ENCODE measurements at regions not wholly inside any gene's neighbourhood (a gene's known extent, or its start where the extent isn't known, plus 50 kb on each side); places are given as distances from the start of the nearest gene placed in this dataset.
"Not testable (repeated sequence)": the region's sequence is repeated elsewhere in the genome, so short reads cannot be mapped to it uniquely, and the experiment has no call there.

DNA sequence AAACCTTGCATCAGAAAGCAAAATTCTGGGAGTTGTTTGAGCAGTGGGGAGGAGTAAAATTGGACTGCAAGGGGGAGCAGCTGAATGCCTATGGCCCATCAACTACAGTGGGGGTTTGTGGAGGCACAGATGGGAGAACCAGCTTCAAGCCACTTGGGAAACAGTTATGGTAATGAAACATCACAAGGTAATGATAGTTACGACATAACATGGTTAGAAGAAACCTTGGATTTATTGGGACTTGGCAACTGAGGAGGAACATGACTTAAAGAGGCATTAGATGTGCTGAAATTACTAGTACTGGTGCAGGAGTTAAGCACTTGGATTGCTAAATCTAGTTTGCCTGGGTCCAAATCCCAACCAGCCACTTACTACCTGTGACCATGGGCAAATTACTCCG lies 868.4 kb downstream of the KCNMA1 start:
- Histone ChIP-seq H3K9me3 (ENCODE audit: low read depth) (no peaks in the 10 kb centered on the region), H3K27ac (no peak overlapping the region), H3K4me3 (no peak overlapping the region), H3K4me1 (no peaks in the 10 kb centered on the region), H3F3A (ENCODE audit: low read depth) (no peaks in the 10 kb centered on the region), H3K4me2 (no peak overlapping the region), H2AFZ (replicated peaks) (no peak overlapping the region), H3K9ac (no peak overlapping the region), H4K20me1 (ENCODE audit: low read depth) (no peaks in the 10 kb centered on the region), H3K79me2 (ENCODE audit: low read depth) (no peaks in the 10 kb centered on the region), H3K36me3 (no peaks in the 10 kb centered on the region), H3K27me3 (no peaks in the 10 kb centered on the region)
- TF ChIP-seq EZH2phosphoT487 (IDR thresholded peaks at IDR 0.05) (no peak), EZH2 (IDR thresholded peaks at IDR 0.05) (no peak)
- TF ChIP-seq, protein P1, sequence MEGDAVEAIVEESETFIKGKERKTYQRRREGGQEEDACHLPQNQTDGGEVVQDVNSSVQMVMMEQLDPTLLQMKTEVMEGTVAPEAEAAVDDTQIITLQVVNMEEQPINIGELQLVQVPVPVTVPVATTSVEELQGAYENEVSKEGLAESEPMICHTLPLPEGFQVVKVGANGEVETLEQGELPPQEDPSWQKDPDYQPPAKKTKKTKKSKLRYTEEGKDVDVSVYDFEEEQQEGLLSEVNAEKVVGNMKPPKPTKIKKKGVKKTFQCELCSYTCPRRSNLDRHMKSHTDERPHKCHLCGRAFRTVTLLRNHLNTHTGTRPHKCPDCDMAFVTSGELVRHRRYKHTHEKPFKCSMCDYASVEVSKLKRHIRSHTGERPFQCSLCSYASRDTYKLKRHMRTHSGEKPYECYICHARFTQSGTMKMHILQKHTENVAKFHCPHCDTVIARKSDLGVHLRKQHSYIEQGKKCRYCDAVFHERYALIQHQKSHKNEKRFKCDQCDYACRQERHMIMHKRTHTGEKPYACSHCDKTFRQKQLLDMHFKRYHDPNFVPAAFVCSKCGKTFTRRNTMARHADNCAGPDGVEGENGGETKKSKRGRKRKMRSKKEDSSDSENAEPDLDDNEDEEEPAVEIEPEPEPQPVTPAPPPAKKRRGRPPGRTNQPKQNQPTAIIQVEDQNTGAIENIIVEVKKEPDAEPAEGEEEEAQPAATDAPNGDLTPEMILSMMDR (IDR thresholded peaks at IDR 0.05), result no peak
- peaks cover 5% of the 10 kb centered on the region for H3K27me3 Mint-ChIP-seq (ENCODE audit: insufficient read depth, low read depth)
- no peak overlapping the region for H3K27ac Mint-ChIP-seq
- DNase-seq (ENCODE audit: low spot score), result no peak
- H3K4me3 Mint-ChIP-seq, result no peak overlapping the region
- peaks cover 9% of the 10 kb centered on the region for H3K4me1 Mint-ChIP-seq
- H3K9me3 Mint-ChIP-seq, result peaks cover 11% of the 10 kb centered on the region
- H3K36me3 Mint-ChIP-seq, result peaks cover 2% of the 10 kb centered on the region

DNA sequence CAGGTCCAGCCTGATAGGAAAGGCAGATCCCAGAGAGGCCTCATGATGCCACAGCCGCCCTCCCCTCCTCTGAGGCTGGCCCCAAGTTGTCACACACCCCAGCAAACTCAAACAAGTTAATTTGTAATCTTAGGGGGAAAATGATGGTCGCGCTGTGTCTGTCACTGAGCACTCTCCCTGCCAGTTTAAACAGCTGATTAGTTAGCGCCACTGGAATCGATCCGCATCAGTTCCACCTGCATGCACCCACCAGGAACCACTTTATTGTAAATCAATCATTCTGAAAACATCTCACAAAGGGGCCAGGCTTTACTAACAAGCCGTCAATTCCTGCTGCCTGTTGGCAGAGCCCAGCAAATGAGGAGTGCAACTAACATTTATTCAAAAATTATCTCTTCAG lies 870.9 kb downstream of the KCNMA1 start:
- DNase-seq (ENCODE audit: low spot score), result peak; percentile 11
- H3K4me3 Mint-ChIP-seq, result no peak overlapping the region
- Histone ChIP-seq H3K4me1 (no peaks in the 10 kb centered on the region), H3K36me3 (no peaks in the 10 kb centered on the region), H3K27ac (no peak overlapping the region), H3K79me2 (ENCODE audit: low read depth) (no peaks in the 10 kb centered on the region), H3K9me3 (ENCODE audit: low read depth) (no peaks in the 10 kb centered on the region), H3K27me3 (no peaks in the 10 kb centered on the region), H3F3A (ENCODE audit: low read depth) (no peaks in the 10 kb centered on the region), H3K4me2 (no peak overlapping the region), H4K20me1 (ENCODE audit: low read depth) (no peaks in the 10 kb centered on the region), H3K4me3 (no peak overlapping the region), H2AFZ (replicated peaks) (peak overlapping the region; percentile 2), H3K9ac (no peak overlapping the region)
- peaks cover 9% of the 10 kb centered on the region for H3K4me1 Mint-ChIP-seq
- TF ChIP-seq EZH2 (IDR thresholded peaks at IDR 0.05) (no peak), EZH2phosphoT487 (IDR thresholded peaks at IDR 0.05) (no peak)
- TF ChIP-seq, protein P1 (IDR thresholded peaks at IDR 0.05), result no peak
- H3K36me3 Mint-ChIP-seq, result no peaks in the 10 kb centered on the region
- H3K27me3 Mint-ChIP-seq (ENCODE audit: insufficient read depth, low read depth), result peaks cover 5% of the 10 kb centered on the region
- no peak overlapping the region for H3K27ac Mint-ChIP-seq
- H3K9me3 Mint-ChIP-seq, result peaks cover 4% of the 10 kb centered on the region

DNA sequence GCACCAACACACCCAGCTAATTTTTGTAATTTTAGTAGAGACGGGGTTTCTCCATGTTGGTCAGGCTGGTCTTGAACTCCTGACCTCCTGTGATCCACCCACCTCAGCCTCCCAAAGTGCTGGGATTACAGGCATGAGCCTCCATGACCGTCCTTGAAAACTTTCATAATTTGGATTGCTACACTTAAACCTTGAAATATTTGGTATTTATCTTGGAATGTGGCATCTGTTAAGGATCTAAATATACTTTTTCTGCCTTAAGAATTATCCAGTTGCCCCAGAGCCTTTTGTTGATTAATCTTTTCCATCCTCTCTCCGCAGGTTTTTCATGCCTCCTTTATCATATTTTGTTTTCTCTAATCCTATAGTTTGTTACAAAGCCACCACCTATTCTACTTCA lies 872.7 kb downstream of the KCNMA1 start:
- not testable (repeated sequence) for H3K9ac ChIP-seq; H3K9me3 ChIP-seq (ENCODE audit: low read depth); H2AFZ ChIP-seq (replicated peaks); H3K9me3 Mint-ChIP-seq; H3K27me3 Mint-ChIP-seq (ENCODE audit: insufficient read depth, low read depth); H3K4me3 Mint-ChIP-seq; H3K4me2 ChIP-seq; DNase-seq (ENCODE audit: low spot score); H3K36me3 ChIP-seq; H3K27me3 ChIP-seq; H3K4me3 ChIP-seq; H3K36me3 Mint-ChIP-seq; H3K79me2 ChIP-seq (ENCODE audit: low read depth); H3F3A ChIP-seq (ENCODE audit: low read depth); H3K4me1 ChIP-seq; H3K27ac ChIP-seq; H4K20me1 ChIP-seq (ENCODE audit: low read depth); H3K4me1 Mint-ChIP-seq; H3K27ac Mint-ChIP-seq

DNA sequence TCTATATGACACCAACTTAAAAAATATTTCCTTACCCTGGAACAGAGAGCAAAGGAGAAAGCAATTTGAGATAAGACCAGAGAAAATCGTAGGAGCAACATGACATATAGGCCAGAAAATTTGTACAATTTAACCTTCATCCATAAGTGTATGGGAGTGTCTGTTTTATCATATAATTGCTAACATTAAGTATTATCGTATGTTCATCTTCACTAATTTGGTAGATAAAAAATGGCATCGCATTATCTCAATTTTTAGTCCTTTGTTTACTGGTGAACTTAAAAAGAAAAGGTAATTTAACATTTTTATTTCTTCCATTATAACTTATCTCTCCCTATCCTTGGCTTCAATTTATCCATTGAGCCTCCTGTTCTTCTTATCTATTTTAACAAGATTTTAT lies 873.4 kb downstream of the KCNMA1 start:
- no peaks in the 10 kb centered on the region for H3F3A ChIP-seq (ENCODE audit: low read depth)
- no peak overlapping the region for H3K27ac Mint-ChIP-seq

More for the DNA sequence above, 873.4 kb downstream of the KCNMA1 start:
- Histone ChIP-seq H3K36me3 (no peaks in the 10 kb centered on the region), H3K9ac (no peak overlapping the region), H3K79me2 (ENCODE audit: low read depth) (no peaks in the 10 kb centered on the region), H3K4me3 (no peak overlapping the region), H3K9me3 (ENCODE audit: low read depth) (no peaks in the 10 kb centered on the region), H2AFZ (replicated peaks) (no peak overlapping the region), H3K4me2 (no peak overlapping the region), H3K27ac (no peak overlapping the region), H4K20me1 (ENCODE audit: low read depth) (no peaks in the 10 kb centered on the region), H3K4me1 (no peaks in the 10 kb centered on the region), H3K27me3 (no peaks in the 10 kb centered on the region)
- Mint-ChIP-seq H3K27me3 (ENCODE audit: insufficient read depth, low read depth) (peaks cover 5% of the 10 kb centered on the region), H3K4me1 (peaks cover 9% of the 10 kb centered on the region), H3K4me3 (no peak overlapping the region), H3K9me3 (peaks cover 7% of the 10 kb centered on the region), H3K36me3 (no peaks in the 10 kb centered on the region)
- TF ChIP-seq, protein P1 (IDR thresholded peaks at IDR 0.05), result no peak
- TF ChIP-seq EZH2 (IDR thresholded peaks at IDR 0.05), result no peak
- no peak for TF ChIP-seq EZH2phosphoT487 (IDR thresholded peaks at IDR 0.05)
- DNase-seq (ENCODE audit: low spot score), result no peak
